Nephron (organoid): ENCODE measurements at regions not wholly inside any gene's neighbourhood (a gene's known extent, or its start where the extent isn't known, plus 50 kb on each side); places are given as distances from the start of the nearest gene placed in this dataset.

ENCODE experiments used
- H3K27ac Mint-ChIP-seq, 3 experiments: 2 replicates each; pipeline ENCODE4 v1.8.0; 2020; ENCODE audit warnings: mixed read lengths in 3 of 3, mild to moderate bottlenecking in 2 of 3, moderate library complexity in 1 of 3
- H3K27me3 Mint-ChIP-seq: 2 replicates; pipeline ENCODE4 v1.8.0; 2021; ENCODE audit warnings: low read depth, mild to moderate bottlenecking, moderate library complexity, mixed read lengths
- H3K36me3 Mint-ChIP-seq: 2 replicates; pipeline ENCODE4 v1.8.0; 2020; ENCODE audit warnings: low read depth, mixed read lengths
- H3K4me1 Mint-ChIP-seq: 2 replicates; pipeline ENCODE4 v1.8.0; 2020; ENCODE audit warnings: mixed read lengths
- H3K4me3 Mint-ChIP-seq, 3 experiments: 2 replicates each; pipeline ENCODE4 v1.8.0; 2020; ENCODE audit warnings: mild to moderate bottlenecking in 3 of 3, mixed read lengths in 3 of 3, moderate library complexity in 2 of 3
- H3K9me3 Mint-ChIP-seq: 2 replicates; pipeline ENCODE4 v1.8.0; 2020; ENCODE audit warnings: mixed read lengths
- CTCF ChIP-seq, 3 experiments: fragments of 200-600 bp; sonication (generic); IDR thresholded peaks; one replicate each; pipeline ENCODE4 v1.5.0; 2021; ENCODE audit warnings: antibody characterized with exemption in 3 of 3; ENCODE audit not compliant: unreplicated experiment in 3 of 3

- no peak for TF ChIP-seq CTCF (IDR thresholded peaks at IDR 0.05; ENCODE audit: unreplicated experiment in 3 of 3)
- Mint-ChIP-seq H3K9me3 (peaks cover 5% of the 10 kb centered on the region), H3K27me3 (no peaks in the 10 kb centered on the region), H3K4me3 (no peak overlapping the region), H3K36me3 (no peaks in the 10 kb centered on the region), H3K27ac (no peak overlapping the region), H3K4me1 (no peaks in the 10 kb centered on the region)
Observed at GRCh38 chrX:131970347-131970746, 52.8 kb upstream of the STK26 start.
